K562 (cell line): ENCODE measurements at regions not wholly inside any gene's neighbourhood (a gene's known extent, or its start where the extent isn't known, plus 50 kb on each side); places are given as distances from the start of the nearest gene placed in this dataset.

ENCODE experiments used
- ATAC-seq: fragments of 200-7000 bp; cut with Tn5 transposase; 3 replicates; pipeline ENCODE4 v1.9.1; 2020; ENCODE audit warnings: moderate library complexity
- BruUV-seq: library from RNA; stranded (reverse); fragments of 400-500 nt; replicated peaks from 2 replicates; lab custom pipeline; 2021; lab: Mats Ljungman, UMichigan
- CTCF ChIA-PET: fragments of 300-600 bp; formaldehyde crosslinking; extraction: SDS; loops from one replicate; lab custom pipeline; 2021; ENCODE audit warnings: low intra/inter-chr PET ratio; lab: Yijun Ruan, JAX
- POLR2A ChIA-PET: fragments of 300-600, 350-650 bp; sonication (Branson Sonifier 250); formaldehyde crosslinking; extraction: SDS; loops from one replicate; lab custom pipeline; 2021; ENCODE audit warnings: antibody characterized with exemption, inconsistent platforms; lab: Yijun Ruan, JAX
- DNase-seq, 4 experiments: peaks; one replicate each; pipeline versions ENCODE4 v3.0.0 to v3.0.0-alpha.2; 2011 to 2018; ENCODE audit warnings: low spot score in 3 of 4, mixed read lengths in 3 of 4; ENCODE audit errors: extremely low read depth in 1 of 4
- FAIRE-seq: peaks from 2 replicates; lab custom pipeline; 2011; peaks lifted over from hg19 to GRCh38; lab: Jason Lieb, UNC
- H2AFZ ChIP-seq: 2 replicates; pipeline ENCODE4 v1.6.0; 2011; ENCODE audit warnings: low read depth, low read length, control low read depth, inconsistent platforms
- H3K27ac ChIP-seq: fragments of 200-600 bp; 3 replicates; pipeline ENCODE4 v1.8.0; 2011; ENCODE audit warnings: low read depth, mild to moderate bottlenecking, control low read depth, inconsistent platforms, low read length, moderate library complexity, mixed read lengths; ENCODE audit errors: extremely low read depth
- H3K27me3 ChIP-seq, 2 experiments: fragments of 300-600 bp in 1 of 2; 2 replicates in 1 of 2; 3 replicates in 1 of 2; pipeline versions ENCODE4 v1.6.0 to v1.8.0; 2011; ENCODE audit warnings: inconsistent platforms in 2 of 2, low read length in 2 of 2, mild to moderate bottlenecking in 1 of 2, mixed read lengths in 1 of 2, moderate library complexity in 1 of 2; ENCODE audit not compliant: control insufficient read depth in 2 of 2, insufficient read depth in 2 of 2
- H3K36me3 ChIP-seq: fragments of 300-600 bp; 3 replicates; pipeline ENCODE4 v1.8.0; 2011; ENCODE audit warnings: mild to moderate bottlenecking, low read length, inconsistent platforms; ENCODE audit not compliant: control insufficient read depth, insufficient read depth
- H3K4me1 ChIP-seq, 2 experiments: fragments of 200-600 bp in 1 of 2; replicated peaks in 1 of 2; 2 replicates in 1 of 2; 3 replicates in 1 of 2; pipeline versions ENCODE4 v1.5.1 to v1.8.0; 2011; ENCODE audit warnings: inconsistent platforms in 2 of 2, low read length in 2 of 2, mild to moderate bottlenecking in 1 of 2, mixed read lengths in 1 of 2, moderate library complexity in 1 of 2; ENCODE audit not compliant: control insufficient read depth in 2 of 2, insufficient read depth in 2 of 2
- H3K4me2 ChIP-seq: 2 replicates; pipeline ENCODE4 v1.6.1; 2011; ENCODE audit warnings: low read length, control low read depth, inconsistent platforms, mixed read lengths; ENCODE audit not compliant: insufficient read depth
- H3K4me3 ChIP-seq: fragments of 200-600 bp; sonication (generic), shearing (Covaris generic); 2 replicates; pipeline ENCODE4 v1.5.1; 2016; ENCODE audit warnings: control low read depth, inconsistent platforms
- H3K79me2 ChIP-seq: fragments of 200-600 bp; 3 replicates; pipeline ENCODE4 v1.8.0; 2011; ENCODE audit warnings: low read length, inconsistent platforms; ENCODE audit not compliant: control insufficient read depth, insufficient read depth
- H3K9ac ChIP-seq, 2 experiments: 2 replicates each; pipeline versions ENCODE4 v1.6.0 to v1.6.1; 2011; ENCODE audit warnings: low read depth in 2 of 2, low read length in 2 of 2, control low read depth in 1 of 2, inconsistent platforms in 1 of 2, mild to moderate bottlenecking in 1 of 2, mixed read lengths in 1 of 2; ENCODE audit not compliant: insufficient read depth in 1 of 2
- H3K9me1 ChIP-seq: one replicate; pipeline ENCODE4 v1.6.0; 2011; ENCODE audit warnings: inconsistent platforms, mild to moderate bottlenecking, low read length, moderate library complexity; ENCODE audit not compliant: control insufficient read depth, insufficient read depth
- H3K9me3 ChIP-seq: replicated peaks from 2 replicates; pipeline ENCODE4 v1.5.1; 2011; ENCODE audit warnings: low read depth, low read length, inconsistent platforms; ENCODE audit not compliant: control insufficient read depth, insufficient read depth
- H4K20me1 ChIP-seq: replicated peaks from 2 replicates; pipeline ENCODE4 v1.6.1; 2011; ENCODE audit warnings: low read length, inconsistent platforms, mixed read lengths; ENCODE audit not compliant: control insufficient read depth, insufficient read depth
- CEBPZ ChIP-seq: fragments of 150-350 bp; IDR thresholded peaks from 2 replicates; pipeline ENCODE4 v1.6.1; 2014; ENCODE audit warnings: low read depth, mild to moderate bottlenecking, low read length, borderline replicate concordance
- CSDE1 ChIP-seq, 2 experiments: fragments of 450-650 bp; IDR thresholded peaks; 2 replicates each; pipeline ENCODE4 v1.6.1; 2016; ENCODE audit warnings: mild to moderate bottlenecking in 1 of 2
- ETV5 ChIP-seq: sonication (generic); formaldehyde crosslinking; IDR thresholded peaks from 2 replicates; pipeline ENCODE4 v1.4.0; 2020; ENCODE audit warnings: low read depth, mild to moderate bottlenecking, missing genetic modification reagents
- KAT8 ChIP-seq: fragments of 450-650 bp; IDR thresholded peaks from 2 replicates; pipeline ENCODE4 v1.6.1; 2016; ENCODE audit warnings: low read depth, mild to moderate bottlenecking
- ZKSCAN1 ChIP-seq: fragments of 150-350 bp; IDR thresholded peaks from 2 replicates; pipeline ENCODE4 v1.6.1; 2016; ENCODE audit warnings: low read depth, low read length
- ZNF140 ChIP-seq: fragments of 250-450 bp; sonication (Bioruptor Pico); IDR thresholded peaks from 2 replicates; pipeline ENCODE4 v1.8.0; 2021; ENCODE audit warnings: moderate library complexity, mild to moderate bottlenecking, inconsistent platforms
- ZNF589 ChIP-seq: fragments of 200-800 bp; sonication (Bioruptor generic); IDR thresholded peaks from 2 replicates; pipeline ENCODE4 v1.6.1; 2016; ENCODE audit warnings: low read depth, missing genetic modification characterization, missing compliant biosample characterization
- WGBS: fragments of 100-300 bp; shearing (Covaris generic); methylation state at CpG from one replicate; pipeline ENCODE4 v1.1.6; 2016; ENCODE audit warnings: low coverage, mixed read lengths; ENCODE audit not compliant: insufficient coverage; ENCODE audit errors: missing lambda C conversion rate; 5-methylcytosine and 5-hydroxymethylcytosine counted together
- in situ Hi-C: fragments of 300-500 bp; cut with MboI; formaldehyde crosslinking; loops from 4 replicates; pipeline ENCODE4 v1.15.0; 2018; ENCODE audit warnings: inconsistent platforms, mixed read lengths
- intact Hi-C: fragments of 100-400 bp; cut with micrococcal nuclease; formaldehyde crosslinking; loops from 2 replicates; pipeline ENCODE4 v1.14.2; 2022
- TF ChIP-seq, protein P1 (sequence below): fragments of 450-650 bp; IDR thresholded peaks from 2 replicates; pipeline ENCODE4 v1.6.1; 2016; ENCODE audit warnings: low read depth
- TF ChIP-seq, protein P2 (sequence below): fragments of 150-350 bp; conservative IDR thresholded peaks from 2 replicates; pipeline ENCODE4 v1.6.1; 2014; ENCODE audit warnings: low read length

- POLR2A ChIA-PET: no interaction called here
- TF ChIP-seq ETV5 (CRISPR knock-in tag) (no peak), ZKSCAN1 (no peak), ZNF589 (CRISPR knock-in tag) (no peak), KAT8 (no peak), ZNF140 (CRISPR knock-in tag) (no peak), CEBPZ (no peak), CSDE1 (IDR thresholded peaks at IDR 0.05) (no peak)
- TF ChIP-seq, protein P1, sequence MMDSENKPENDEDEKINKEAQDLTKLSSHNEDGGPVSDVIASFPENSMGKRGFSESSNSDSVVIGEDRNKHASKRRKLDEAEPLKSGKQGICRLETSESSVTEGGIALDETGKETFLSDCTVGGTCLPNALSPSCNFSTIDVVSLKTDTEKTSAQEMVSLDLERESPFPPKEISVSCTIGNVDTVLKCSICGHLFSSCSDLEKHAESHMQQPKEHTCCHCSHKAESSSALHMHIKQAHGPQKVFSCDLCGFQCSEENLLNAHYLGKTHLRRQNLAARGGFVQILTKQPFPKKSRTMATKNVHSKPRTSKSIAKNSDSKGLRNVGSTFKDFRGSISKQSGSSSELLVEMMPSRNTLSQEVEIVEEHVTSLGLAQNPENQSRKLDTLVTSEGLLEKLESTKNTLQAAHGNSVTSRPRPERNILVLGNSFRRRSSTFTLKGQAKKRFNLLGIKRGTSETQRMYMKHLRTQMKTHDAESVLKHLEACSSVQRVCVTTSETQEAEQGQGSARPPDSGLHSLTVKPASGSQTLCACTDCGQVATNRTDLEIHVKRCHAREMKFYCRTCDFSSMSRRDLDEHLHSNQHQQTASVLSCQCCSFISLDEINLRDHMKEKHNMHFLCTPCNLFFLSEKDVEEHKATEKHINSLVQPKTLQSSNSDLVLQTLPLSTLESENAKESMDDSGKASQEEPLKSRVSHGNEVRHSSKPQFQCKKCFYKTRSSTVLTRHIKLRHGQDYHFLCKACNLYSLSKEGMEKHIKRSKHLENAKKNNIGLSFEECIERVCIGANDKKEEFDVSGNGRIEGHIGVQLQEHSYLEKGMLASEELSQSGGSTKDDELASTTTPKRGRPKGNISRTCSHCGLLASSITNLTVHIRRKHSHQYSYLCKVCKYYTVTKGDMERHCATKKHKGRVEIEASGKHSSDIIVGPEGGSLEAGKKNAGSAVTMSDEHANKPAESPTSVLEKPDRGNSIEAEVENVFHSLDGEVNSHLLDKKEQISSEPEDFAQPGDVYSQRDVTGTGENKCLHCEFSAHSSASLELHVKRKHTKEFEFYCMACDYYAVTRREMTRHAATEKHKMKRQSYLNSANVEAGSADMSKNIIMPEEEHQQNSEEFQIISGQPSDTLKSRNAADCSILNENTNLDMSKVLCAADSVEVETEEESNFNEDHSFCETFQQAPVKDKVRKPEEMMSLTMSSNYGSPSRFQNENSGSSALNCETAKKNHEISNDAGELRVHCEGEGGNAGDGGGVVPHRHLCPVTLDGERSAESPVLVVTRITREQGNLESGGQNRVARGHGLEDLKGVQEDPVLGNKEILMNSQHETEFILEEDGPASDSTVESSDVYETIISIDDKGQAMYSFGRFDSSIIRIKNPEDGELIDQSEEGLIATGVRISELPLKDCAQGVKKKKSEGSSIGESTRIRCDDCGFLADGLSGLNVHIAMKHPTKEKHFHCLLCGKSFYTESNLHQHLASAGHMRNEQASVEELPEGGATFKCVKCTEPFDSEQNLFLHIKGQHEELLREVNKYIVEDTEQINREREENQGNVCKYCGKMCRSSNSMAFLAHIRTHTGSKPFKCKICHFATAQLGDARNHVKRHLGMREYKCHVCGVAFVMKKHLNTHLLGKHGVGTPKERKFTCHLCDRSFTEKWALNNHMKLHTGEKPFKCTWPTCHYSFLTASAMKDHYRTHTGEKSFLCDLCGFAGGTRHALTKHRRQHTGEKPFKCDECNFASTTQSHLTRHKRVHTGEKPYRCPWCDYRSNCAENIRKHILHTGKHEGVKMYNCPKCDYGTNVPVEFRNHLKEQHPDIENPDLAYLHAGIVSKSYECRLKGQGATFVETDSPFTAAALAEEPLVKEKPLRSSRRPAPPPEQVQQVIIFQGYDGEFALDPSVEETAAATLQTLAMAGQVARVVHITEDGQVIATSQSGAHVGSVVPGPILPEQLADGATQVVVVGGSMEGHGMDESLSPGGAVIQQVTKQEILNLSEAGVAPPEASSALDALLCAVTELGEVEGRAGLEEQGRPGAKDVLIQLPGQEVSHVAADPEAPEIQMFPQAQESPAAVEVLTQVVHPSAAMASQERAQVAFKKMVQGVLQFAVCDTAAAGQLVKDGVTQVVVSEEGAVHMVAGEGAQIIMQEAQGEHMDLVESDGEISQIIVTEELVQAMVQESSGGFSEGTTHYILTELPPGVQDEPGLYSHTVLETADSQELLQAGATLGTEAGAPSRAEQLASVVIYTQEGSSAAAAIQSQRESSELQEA: no peak
- TF ChIP-seq, protein P2, sequence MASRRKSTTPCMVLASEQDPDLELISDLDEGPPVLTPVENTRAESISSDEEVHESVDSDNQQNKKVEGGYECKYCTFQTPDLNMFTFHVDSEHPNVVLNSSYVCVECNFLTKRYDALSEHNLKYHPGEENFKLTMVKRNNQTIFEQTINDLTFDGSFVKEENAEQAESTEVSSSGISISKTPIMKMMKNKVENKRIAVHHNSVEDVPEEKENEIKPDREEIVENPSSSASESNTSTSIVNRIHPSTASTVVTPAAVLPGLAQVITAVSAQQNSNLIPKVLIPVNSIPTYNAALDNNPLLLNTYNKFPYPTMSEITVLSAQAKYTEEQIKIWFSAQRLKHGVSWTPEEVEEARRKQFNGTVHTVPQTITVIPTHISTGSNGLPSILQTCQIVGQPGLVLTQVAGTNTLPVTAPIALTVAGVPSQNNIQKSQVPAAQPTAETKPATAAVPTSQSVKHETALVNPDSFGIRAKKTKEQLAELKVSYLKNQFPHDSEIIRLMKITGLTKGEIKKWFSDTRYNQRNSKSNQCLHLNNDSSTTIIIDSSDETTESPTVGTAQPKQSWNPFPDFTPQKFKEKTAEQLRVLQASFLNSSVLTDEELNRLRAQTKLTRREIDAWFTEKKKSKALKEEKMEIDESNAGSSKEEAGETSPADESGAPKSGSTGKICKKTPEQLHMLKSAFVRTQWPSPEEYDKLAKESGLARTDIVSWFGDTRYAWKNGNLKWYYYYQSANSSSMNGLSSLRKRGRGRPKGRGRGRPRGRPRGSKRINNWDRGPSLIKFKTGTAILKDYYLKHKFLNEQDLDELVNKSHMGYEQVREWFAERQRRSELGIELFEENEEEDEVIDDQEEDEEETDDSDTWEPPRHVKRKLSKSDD: no peak
Measured at GRCh38 chr16:65648101-65648500, 526.2 kb upstream of the CDH11 start.

More at GRCh38 chr16:65648101-65648500, 526.2 kb upstream of the CDH11 start:
- H3K27ac ChIP-seq: no peak overlapping the region
- no peak overlapping the region for H3K4me2 ChIP-seq
- DNase-seq (no peak), ATAC-seq (no peak), FAIRE-seq (no peak)
- no peak overlapping the region for H3K9ac ChIP-seq
- H3K9me1 ChIP-seq: no peaks in the 10 kb centered on the region
- H3K79me2 ChIP-seq: no peaks in the 10 kb centered on the region
- no peak overlapping the region for H2AFZ ChIP-seq
- CTCF ChIA-PET: no interaction called here
- no peaks in the 10 kb centered on the region for H3K27me3 ChIP-seq
- 0% methylated on average over 5 of the region's 5 CpGs for WGBS
- no peak overlapping the region for H3K4me3 ChIP-seq
- H3K4me1 ChIP-seq: no peaks in the 10 kb centered on the region
- H3K9me3 ChIP-seq: no peaks in the 10 kb centered on the region
- no peaks in the 10 kb centered on the region for H3K36me3 ChIP-seq
- intact Hi-C loops (no loop called here), in situ Hi-C loops (no loop called here)
- no peaks in the 10 kb centered on the region for H4K20me1 ChIP-seq
- no TSS peak for BruUV-seq
